Stimulated activated CD4-positive, alpha-beta T cell treated with anti-CD3 and anti-CD28 coated beads, Interleukin-4, amount 100 ng/mL, for 48 hours (primary cell): ENCODE measurements at regions not wholly inside any gene's neighbourhood (a gene's known extent, or its start where the extent isn't known, plus 50 kb on each side); places are given as distances from the start of the nearest gene placed in this dataset.
"Not testable (repeated sequence)": the region's sequence is repeated elsewhere in the genome, so short reads cannot be mapped to it uniquely, and the experiment has no call there.

Experiments
- DNase-seq, 2 donors: peaks; one replicate each; pipeline ENCODE4 v3.0.0-alpha.2; 2020; ENCODE audit warnings: low read depth in 2 of 2

DNA sequence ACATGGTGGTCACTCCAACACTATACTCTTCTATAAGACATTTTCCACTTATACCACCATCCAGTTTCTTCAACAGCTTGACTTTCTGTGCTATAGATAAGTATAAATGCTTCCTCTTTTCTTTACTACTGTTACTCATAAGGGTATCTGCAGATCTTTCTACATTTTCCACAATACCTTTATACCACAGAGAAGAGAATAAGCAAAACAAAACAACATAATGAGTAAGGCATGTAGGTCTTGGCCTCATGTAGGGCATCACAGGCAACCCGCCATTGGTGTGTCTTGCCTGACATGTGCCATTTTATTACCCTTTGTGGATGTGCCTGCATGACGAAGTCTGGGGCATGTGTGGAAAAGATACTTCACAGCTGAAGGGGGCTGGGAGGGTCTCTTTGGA, 265.3 kb upstream of the STARD13 start:
- DNase-seq, result no peak

DNA sequence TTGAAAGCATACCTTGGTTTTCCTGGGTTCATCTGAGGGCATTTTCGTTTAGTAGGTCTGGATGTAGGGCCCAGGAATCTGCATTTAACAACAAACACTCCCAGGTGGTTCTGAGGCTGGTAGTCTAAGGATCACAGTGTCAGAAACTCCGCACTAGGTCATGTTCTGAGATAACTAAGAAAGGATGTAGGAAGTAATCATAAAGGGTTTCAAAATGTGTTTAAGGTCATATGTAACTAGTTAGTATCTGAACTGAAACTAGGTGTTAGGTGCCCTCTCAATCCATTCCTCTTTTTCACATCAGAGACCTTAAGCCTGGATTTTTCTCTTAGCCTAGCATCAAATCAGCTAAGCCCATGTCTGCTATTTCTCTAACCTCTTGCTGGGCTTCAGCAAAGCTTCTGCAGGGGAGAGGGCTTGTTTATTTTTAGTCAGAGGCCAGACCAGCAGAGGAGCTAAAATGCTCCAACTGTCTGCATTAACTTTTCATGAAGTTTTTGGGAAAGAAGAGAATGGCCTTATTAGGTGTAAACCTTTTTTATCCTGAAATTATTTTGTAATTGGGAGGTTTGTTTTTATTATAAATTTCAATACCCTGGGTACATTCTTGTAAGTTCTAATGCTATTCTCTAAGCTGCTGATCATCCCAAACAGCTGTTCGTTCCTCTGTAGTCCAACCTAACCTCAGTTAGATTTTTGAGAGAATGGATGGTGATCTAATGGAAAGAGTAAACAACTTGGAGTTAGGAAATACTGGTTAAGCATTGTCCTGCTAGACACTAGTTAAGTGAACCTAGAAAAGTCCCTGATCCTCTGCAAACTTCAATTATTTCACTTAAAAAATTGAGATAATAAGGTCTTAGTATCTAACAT, 262.8 kb upstream of the RFC3 start:
- DNase-seq, result no peak

GRCh38 chr13:33556828-33557227, 261.1 kb upstream of the RFC3 start:
- DNase-seq, result no peak

DNA sequence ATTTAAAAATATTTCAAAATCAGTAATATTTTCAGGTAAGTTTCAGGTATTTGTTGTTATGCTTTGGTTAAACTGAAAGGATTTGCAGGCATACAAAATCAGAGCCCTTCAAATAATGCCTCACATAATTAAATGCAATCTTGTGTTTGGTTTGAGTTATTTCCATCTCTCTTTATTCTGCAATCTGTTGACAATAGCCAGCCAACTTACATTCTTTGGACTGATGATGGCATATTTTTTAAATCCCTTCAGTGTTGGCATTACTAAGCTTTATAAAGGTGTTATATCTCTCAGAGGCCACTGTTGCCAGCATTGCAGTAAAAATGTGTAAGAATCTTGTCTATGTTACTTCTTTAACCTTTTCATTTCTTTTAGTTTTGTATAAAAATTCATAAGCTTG, 257.2 kb upstream of the RFC3 start:
- no peak for DNase-seq

DNA sequence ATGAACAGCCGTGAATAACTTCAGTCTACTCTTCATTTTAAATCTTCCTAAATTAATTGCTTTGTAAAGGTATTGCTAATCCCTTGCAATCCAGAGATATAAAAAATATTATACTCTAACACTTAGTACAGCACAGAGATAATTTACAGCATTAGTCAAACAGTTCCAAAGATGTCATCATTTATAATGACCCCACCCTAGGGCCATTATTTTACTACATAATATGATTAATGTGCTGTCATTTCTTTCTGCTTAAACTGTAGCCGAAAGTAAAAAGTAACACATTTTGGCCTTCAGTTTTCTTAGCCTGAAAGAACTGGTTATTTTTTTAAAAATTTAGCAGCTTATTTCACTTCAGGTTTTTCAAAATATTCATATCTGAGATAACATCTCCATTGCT, 256.3 kb upstream of the RFC3 start:
- DNase-seq, result no peak

- DNase-seq, result no peak
These were observed 246.3 kb upstream of the RFC3 start for GRCh38 chr13:33571618-33572017.

- not testable (repeated sequence) for DNase-seq
These were observed 245.6 kb upstream of the RFC3 start for GRCh38 chr13:33572322-33572721.

- DNase-seq, result no peak
These were observed 242.6 kb upstream of the RFC3 start for GRCh38 chr13:33575378-33575777.

GRCh38 chr13:33577007-33577406, 240.9 kb upstream of the RFC3 start:
- DNase-seq, result no peak

DNA sequence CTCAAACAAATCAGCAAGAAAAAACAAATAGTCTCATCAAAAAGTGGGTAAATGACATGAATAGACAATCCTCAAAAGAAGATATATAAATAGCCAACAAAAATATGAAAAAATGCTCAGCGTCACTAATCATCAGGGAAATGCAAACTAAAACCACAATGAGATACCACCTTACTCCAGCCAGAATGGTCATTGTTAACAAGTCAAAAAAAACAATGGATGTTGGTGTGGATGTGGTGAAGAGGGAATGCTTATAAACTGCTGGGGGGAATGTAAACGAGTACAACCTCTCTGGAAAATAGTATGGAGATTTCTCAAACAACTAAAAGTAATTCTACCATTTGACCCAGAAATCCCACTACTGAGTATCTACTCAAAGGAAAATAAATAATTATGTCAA, 239.2 kb upstream of the RFC3 start:
- DNase-seq, result no peak

- no peak for DNase-seq
These were observed 235.8 kb upstream of the RFC3 start for GRCh38 chr13:33582121-33582520.

- no peak for DNase-seq
These were observed 234.6 kb upstream of the RFC3 start for GRCh38 chr13:33583398-33583797.

DNA sequence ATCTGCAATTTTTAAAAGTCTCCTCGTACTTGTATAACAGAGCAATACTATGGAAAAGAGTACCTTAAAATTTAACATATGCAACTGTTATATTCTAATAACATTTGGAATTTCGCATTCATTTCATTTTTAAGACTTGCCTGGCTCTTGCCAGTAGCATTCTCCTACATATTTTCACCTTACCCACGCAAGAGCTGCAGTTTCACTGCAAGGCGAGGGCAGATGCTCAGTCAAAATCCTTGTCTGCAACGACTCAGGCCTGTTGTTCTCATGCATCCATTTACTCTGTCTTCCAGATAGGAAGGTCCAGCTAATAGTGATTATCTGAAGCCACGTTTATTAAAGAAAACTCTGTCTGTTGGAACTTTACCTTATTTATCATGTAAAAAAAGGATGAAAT, 227.0 kb upstream of the RFC3 start:
- no peak for DNase-seq

GRCh38 chr13:33606692-33607091, 211.3 kb upstream of the RFC3 start:
- no peak for DNase-seq

DNA sequence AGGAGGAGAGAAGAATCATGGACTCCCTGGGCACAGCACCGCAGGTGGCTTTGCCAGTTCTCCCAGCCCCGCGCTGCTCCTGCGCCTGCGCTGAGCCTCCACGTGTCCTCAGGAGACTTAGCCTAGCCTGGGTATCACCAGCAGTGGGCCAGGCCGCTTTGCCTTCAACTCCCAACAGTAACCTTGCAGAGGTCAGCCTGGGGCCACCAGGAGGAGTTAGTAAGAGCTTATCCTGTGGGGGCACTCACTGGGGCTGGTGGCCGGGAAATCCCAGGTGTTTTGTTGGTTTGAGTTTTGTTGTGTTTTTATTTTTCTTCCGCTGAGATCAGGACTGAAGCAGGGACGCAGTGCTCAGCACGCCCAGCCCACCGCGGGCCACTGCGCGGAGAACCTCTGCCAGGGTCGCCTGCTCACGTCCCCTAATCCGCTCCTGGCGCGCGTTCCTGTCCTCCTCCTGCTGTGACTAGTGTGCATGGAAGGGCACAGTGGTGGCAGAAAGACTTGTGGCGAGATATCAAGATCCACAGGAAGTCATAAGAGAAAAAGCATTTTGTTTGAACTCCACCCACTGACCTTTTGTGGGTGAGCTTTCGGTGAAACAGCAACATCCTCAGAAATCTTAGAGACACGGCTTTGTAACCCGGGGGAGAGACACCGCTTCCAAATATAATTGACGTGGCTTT, 207.4 kb upstream of the RFC3 start:
- DNase-seq, result peak; percentile 40 to 60

- no peak for DNase-seq
These were observed 206.7 kb upstream of the RFC3 start for GRCh38 chr13:33611121-33611805.

- no peak for DNase-seq
These were observed 205.0 kb upstream of the RFC3 start for GRCh38 chr13:33612641-33613638.

- DNase-seq, result no peak
These were observed 202.5 kb upstream of the RFC3 start for GRCh38 chr13:33615436-33615835.

GRCh38 chr13:33616130-33616529, 201.8 kb upstream of the RFC3 start:
- no peak for DNase-seq

DNA sequence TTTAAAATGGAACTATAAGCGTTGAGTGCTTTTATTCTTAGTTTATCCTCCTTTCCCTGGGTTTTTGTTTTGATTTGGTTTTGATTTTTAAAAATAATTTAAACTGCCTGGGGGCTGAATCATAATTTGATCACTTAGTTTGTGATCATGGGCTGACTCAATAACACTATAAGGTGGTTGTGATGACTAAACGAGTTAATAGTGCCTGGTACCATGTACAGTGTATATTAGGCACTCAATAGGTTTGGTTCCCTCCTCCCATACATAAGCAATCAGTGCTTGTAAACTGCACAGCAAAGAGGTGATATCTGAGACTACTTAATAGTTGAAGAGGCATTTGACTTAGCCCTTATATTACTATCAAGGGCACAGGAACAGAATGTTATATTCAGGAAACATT, 200.9 kb upstream of the RFC3 start:
- DNase-seq, result no peak

GRCh38 chr13:33624253-33624652, 193.7 kb upstream of the RFC3 start:
- no peak for DNase-seq
